MM.1S (cell line): ENCODE measurements at regions not wholly inside any gene's neighbourhood (a gene's known extent, or its start where the extent isn't known, plus 50 kb on each side); places are given as distances from the start of the nearest gene placed in this dataset.

Experiments
- DNase-seq: peaks from one replicate; pipeline ENCODE4 v3.0.0-alpha.2; 2015
- H2AFZ ChIP-seq: fragments of 300-600 bp; sonication (generic); 2 replicates; pipeline ENCODE4 v1.6.0; 2016; ENCODE audit warnings: antibody characterized with exemption, low read length
- H3F3A ChIP-seq: fragments of 300-600 bp; sonication (generic); 2 replicates; pipeline ENCODE4 v1.6.1; 2016; ENCODE audit warnings: mild to moderate bottlenecking, antibody characterized with exemption, low read length, moderate library complexity, mixed read lengths; ENCODE audit not compliant: insufficient read depth
- H3K27ac ChIP-seq: fragments of 300-600 bp; sonication (generic); 2 replicates; pipeline ENCODE4 v1.5.1; 2016; ENCODE audit warnings: mild to moderate bottlenecking, low read length
- H3K27me3 ChIP-seq: fragments of 300-600 bp; sonication (generic); replicated peaks from 2 replicates; pipeline ENCODE4 v1.6.0; 2016; ENCODE audit warnings: low read length; ENCODE audit not compliant: insufficient read depth
- H3K36me3 ChIP-seq: fragments of 300-600 bp; sonication (generic); replicated peaks from 2 replicates; pipeline ENCODE4 v1.6.1; 2016; ENCODE audit warnings: mild to moderate bottlenecking, low read length, mixed read lengths; ENCODE audit not compliant: insufficient read depth
- H3K4me1 ChIP-seq: fragments of 300-600 bp; sonication (generic); 2 replicates; pipeline ENCODE4 v1.6.1; 2016; ENCODE audit warnings: low read length, mixed read lengths
- H3K4me2 ChIP-seq: fragments of 300-600 bp; sonication (generic); 2 replicates; pipeline ENCODE4 v1.6.0; 2016; ENCODE audit warnings: low read depth, low read length
- H3K4me3 ChIP-seq: fragments of 300-600 bp; sonication (generic); 2 replicates; pipeline ENCODE4 v1.5.1; 2016; ENCODE audit warnings: low read length, mixed read lengths
- H3K79me2 ChIP-seq: fragments of 300-600 bp; sonication (generic); 2 replicates; pipeline ENCODE4 v1.6.1; 2016; ENCODE audit warnings: mixed run types, low read length, mixed read lengths
- H3K9ac ChIP-seq: fragments of 300-600 bp; sonication (generic); 2 replicates; pipeline ENCODE4 v1.6.1; 2016; ENCODE audit warnings: low read length, mixed read lengths
- H3K9me2 ChIP-seq: fragments of 300-600 bp; sonication (generic); replicated peaks from 2 replicates; pipeline ENCODE4 v1.6.1; 2016; ENCODE audit warnings: mild to moderate bottlenecking, low read length, mixed read lengths; ENCODE audit not compliant: insufficient read depth
- H3K9me3 ChIP-seq: fragments of 300-600 bp; sonication (generic); replicated peaks from 2 replicates; pipeline ENCODE4 v1.6.1; 2016; ENCODE audit warnings: mild to moderate bottlenecking, low read length, mixed read lengths; ENCODE audit not compliant: insufficient read depth
- H4K20me1 ChIP-seq: fragments of 300-600 bp; sonication (generic); 2 replicates; pipeline ENCODE4 v1.6.1; 2016; ENCODE audit warnings: mild to moderate bottlenecking, low read length, moderate library complexity, mixed read lengths; ENCODE audit not compliant: insufficient read depth
- CTCF ChIP-seq: fragments of 300-600 bp; sonication (generic); IDR thresholded peaks from 2 replicates; pipeline ENCODE4 v1.5.1; 2016; ENCODE audit warnings: antibody characterized with exemption, low read length, mixed read lengths
- EZH2 ChIP-seq: fragments of 300-600 bp; sonication (generic); optimal IDR thresholded peaks from 2 replicates; pipeline ENCODE3; 2017; ENCODE audit warnings: low read depth, mild to moderate bottlenecking, antibody characterized with exemption, low read length, mixed read lengths
- EZH2phosphoT487 ChIP-seq: fragments of 300-600 bp; sonication (generic); IDR thresholded peaks from 2 replicates; pipeline ENCODE4 v1.6.1; 2018; ENCODE audit warnings: antibody characterized with exemption, low read length

- Histone ChIP-seq H3F3A (no peaks in the 10 kb centered on the region), H3K27ac (no peak overlapping the region), H4K20me1 (no peaks in the 10 kb centered on the region), H3K79me2 (no peaks in the 10 kb centered on the region), H3K27me3 (no peaks in the 10 kb centered on the region), H3K9ac (no peak overlapping the region), H3K36me3 (no peaks in the 10 kb centered on the region), H3K9me3 (no peaks in the 10 kb centered on the region), H3K4me2 (no peak overlapping the region), H3K4me1 (no peaks in the 10 kb centered on the region), H2AFZ (no peak overlapping the region), H3K9me2 (no peaks in the 10 kb centered on the region), H3K4me3 (no peak overlapping the region)
- TF ChIP-seq CTCF, result no peak
- TF ChIP-seq EZH2phosphoT487, result no peak
- no peak for TF ChIP-seq EZH2
- no peak for DNase-seq
Measured at GRCh38 chr7:118531566-118531965, 307.1 kb downstream of the ANKRD7 start.

GRCh38 chr7:118559207-118559606 lies 334.7 kb downstream of the ANKRD7 start:
- Histone ChIP-seq H3K79me2 (no peaks in the 10 kb centered on the region), H3K9me2 (no peaks in the 10 kb centered on the region), H3K4me2 (no peak overlapping the region), H4K20me1 (no peaks in the 10 kb centered on the region), H3K27ac (no peak overlapping the region), H3K9me3 (no peaks in the 10 kb centered on the region), H2AFZ (no peak overlapping the region), H3K4me1 (no peaks in the 10 kb centered on the region), H3K4me3 (no peak overlapping the region), H3F3A (no peaks in the 10 kb centered on the region), H3K36me3 (no peaks in the 10 kb centered on the region), H3K27me3 (no peaks in the 10 kb centered on the region), H3K9ac (no peak overlapping the region)
- no peak for DNase-seq
- TF ChIP-seq EZH2phosphoT487 (no peak), EZH2 (no peak), CTCF (no peak)

- TF ChIP-seq EZH2, result no peak
- no peak for TF ChIP-seq EZH2phosphoT487
- no peak for TF ChIP-seq CTCF
- H3K4me2 ChIP-seq, result no peak overlapping the region
- H3K9ac ChIP-seq, result no peak overlapping the region
- no peak for DNase-seq
- no peaks in the 10 kb centered on the region for H3K79me2 ChIP-seq
- H3K4me3 ChIP-seq, result no peak overlapping the region
- no peaks in the 10 kb centered on the region for H3K27me3 ChIP-seq
- H3F3A ChIP-seq, result no peaks in the 10 kb centered on the region
- no peaks in the 10 kb centered on the region for H3K36me3 ChIP-seq
- H3K9me2 ChIP-seq, result no peaks in the 10 kb centered on the region
- no peaks in the 10 kb centered on the region for H4K20me1 ChIP-seq
- H2AFZ ChIP-seq, result no peak overlapping the region
- H3K27ac ChIP-seq, result no peak overlapping the region
- H3K9me3 ChIP-seq, result no peaks in the 10 kb centered on the region
- no peaks in the 10 kb centered on the region for H3K4me1 ChIP-seq
Measured at GRCh38 chr7:118563311-118563710, 338.8 kb downstream of the ANKRD7 start.

GRCh38 chr7:118572604-118573003 lies 348.1 kb downstream of the ANKRD7 start:
- DNase-seq, result peak; percentile 25
- no peak overlapping the region for H3K27ac ChIP-seq
- no peaks in the 10 kb centered on the region for H3K36me3 ChIP-seq
- no peaks in the 10 kb centered on the region for H3K27me3 ChIP-seq
- no peaks in the 10 kb centered on the region for H3K4me1 ChIP-seq
- H3K9ac ChIP-seq, result no peak overlapping the region
- H3K9me2 ChIP-seq, result no peaks in the 10 kb centered on the region
- H3K4me3 ChIP-seq, result no peak overlapping the region
- H2AFZ ChIP-seq, result no peak overlapping the region
- TF ChIP-seq EZH2, result no peak
- no peak for TF ChIP-seq EZH2phosphoT487
- TF ChIP-seq CTCF, result no peak
- no peaks in the 10 kb centered on the region for H3K79me2 ChIP-seq
- no peak overlapping the region for H3K4me2 ChIP-seq
- H3F3A ChIP-seq, result no peaks in the 10 kb centered on the region
- H4K20me1 ChIP-seq, result no peaks in the 10 kb centered on the region
- H3K9me3 ChIP-seq, result no peaks in the 10 kb centered on the region
